Body of pancreas (tissue), 4 donors: ENCODE measurements at regions not wholly inside any gene's neighbourhood (a gene's known extent, or its start where the extent isn't known, plus 50 kb on each side); places are given as distances from the start of the nearest gene placed in this dataset.
A peak's percentile ranks its signal among the peaks of the same experiment; 100 is the strongest.
"Not testable (repeated sequence)": the region's sequence is repeated elsewhere in the genome, so short reads cannot be mapped to it uniquely, and the experiment has no call there.

Experiments
- ATAC-seq: fragments of 150-250 bp; one replicate; pipeline ENCODE4 v1.9.1; 2016
- DNase-seq, 4 donors: peaks; one replicate each; pipeline ENCODE4 v3.0.0-alpha.2; 2019
- H3K27ac ChIP-seq, 4 donors: fragments of 200-600 bp; sonication (generic); 1 replicate in 3 of 4; 2 replicates in 1 of 4; pipeline versions ENCODE4 v1.5.1 to v1.6.1; 2016 to 2019; ENCODE audit warnings: mild to moderate bottlenecking in 1 of 4, mixed read lengths in 1 of 4, moderate library complexity in 1 of 4
- H3K27me3 ChIP-seq, 2 donors: fragments of 200-600 bp; sonication (generic); one replicate each; pipeline ENCODE4 v1.6.0; 2016; ENCODE audit warnings: mild to moderate bottlenecking in 1 of 2
- H3K36me3 ChIP-seq, 2 donors: fragments of 200-600 bp; sonication (generic); replicated peaks in 1 of 2; 2 replicates each; pipeline ENCODE4 v1.5.1; 2016; ENCODE audit warnings: low read depth in 2 of 2; ENCODE audit not compliant: insufficient read depth in 1 of 2
- H3K4me1 ChIP-seq: fragments of 200-600 bp; sonication (generic); one replicate; pipeline ENCODE4 v1.6.0; 2016
- H3K4me3 ChIP-seq, 2 donors: fragments of 200-600 bp; sonication (generic); 1 replicate in 1 of 2; 2 replicates in 1 of 2; pipeline ENCODE4 v1.5.1; 2016 to 2019
- H3K9me3 ChIP-seq, 3 donors: fragments of 200-600 bp; sonication (generic); 1 replicate in 2 of 3; 2 replicates in 1 of 3; pipeline ENCODE4 v1.5.1; 2016
- POLR2A ChIP-seq, 3 donors: fragments of 450-650 bp; IDR thresholded peaks; one replicate each; pipeline ENCODE4 v1.6.1; 2016; ENCODE audit warnings: antibody characterized with exemption in 3 of 3, mild to moderate bottlenecking in 2 of 3
- WGBS, 2 donors: methylation state at CpG; one replicate each; pipeline ENCODE4 v1.1.5; 2017; 5-methylcytosine and 5-hydroxymethylcytosine counted together
- intact Hi-C: fragments of 100-400 bp; cut with DNase I; formaldehyde crosslinking; loops from one replicate; pipeline ENCODE4 v1.15.1; 2023
- TF ChIP-seq, protein P1 (sequence below), 7 experiments: fragments of 450-650 bp in 4 of 7; fragments of 200-600 bp in 3 of 7; sonication (generic) in 3 of 7; IDR thresholded peaks; one replicate each; pipeline ENCODE4 v1.5.1; 2016 to 2019; ENCODE audit warnings: antibody characterized with exemption in 7 of 7

DNA sequence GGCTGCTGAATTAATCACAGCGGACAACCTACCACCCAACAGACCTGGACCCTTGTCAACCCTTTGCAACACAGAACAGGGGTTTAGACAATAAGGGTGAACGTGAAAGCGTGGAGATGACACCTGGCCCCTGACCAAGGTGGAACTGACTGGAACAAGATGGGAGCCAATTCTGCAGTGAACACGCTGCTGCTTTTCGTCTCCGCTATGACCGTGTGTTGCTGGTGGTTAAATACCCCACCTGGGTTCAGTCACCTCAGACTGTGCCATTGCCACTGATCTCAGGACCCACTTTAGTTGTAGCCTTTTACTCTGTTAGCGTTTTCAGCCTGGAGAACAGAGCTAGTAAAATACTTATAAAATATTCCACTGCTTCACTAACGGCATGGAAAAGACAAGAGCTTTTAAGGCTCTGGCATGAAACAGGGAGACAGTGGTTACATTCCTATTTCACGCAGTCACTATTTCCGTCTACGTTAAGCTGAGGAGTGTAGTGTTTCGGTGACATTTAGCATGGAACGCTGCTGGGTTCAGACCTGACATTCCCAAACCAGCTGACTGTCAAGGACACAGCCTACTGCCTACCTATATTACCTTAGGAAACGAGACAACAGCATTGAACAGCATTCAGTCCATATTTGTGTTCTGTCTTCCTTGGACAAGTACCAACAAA lies 119.5 kb upstream of the PRSS1 start:
- TF ChIP-seq POLR2A (IDR thresholded peaks at IDR 0.05), result no peak
- TF ChIP-seq, protein P1, sequence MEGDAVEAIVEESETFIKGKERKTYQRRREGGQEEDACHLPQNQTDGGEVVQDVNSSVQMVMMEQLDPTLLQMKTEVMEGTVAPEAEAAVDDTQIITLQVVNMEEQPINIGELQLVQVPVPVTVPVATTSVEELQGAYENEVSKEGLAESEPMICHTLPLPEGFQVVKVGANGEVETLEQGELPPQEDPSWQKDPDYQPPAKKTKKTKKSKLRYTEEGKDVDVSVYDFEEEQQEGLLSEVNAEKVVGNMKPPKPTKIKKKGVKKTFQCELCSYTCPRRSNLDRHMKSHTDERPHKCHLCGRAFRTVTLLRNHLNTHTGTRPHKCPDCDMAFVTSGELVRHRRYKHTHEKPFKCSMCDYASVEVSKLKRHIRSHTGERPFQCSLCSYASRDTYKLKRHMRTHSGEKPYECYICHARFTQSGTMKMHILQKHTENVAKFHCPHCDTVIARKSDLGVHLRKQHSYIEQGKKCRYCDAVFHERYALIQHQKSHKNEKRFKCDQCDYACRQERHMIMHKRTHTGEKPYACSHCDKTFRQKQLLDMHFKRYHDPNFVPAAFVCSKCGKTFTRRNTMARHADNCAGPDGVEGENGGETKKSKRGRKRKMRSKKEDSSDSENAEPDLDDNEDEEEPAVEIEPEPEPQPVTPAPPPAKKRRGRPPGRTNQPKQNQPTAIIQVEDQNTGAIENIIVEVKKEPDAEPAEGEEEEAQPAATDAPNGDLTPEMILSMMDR (IDR thresholded peaks at IDR 0.05), result no peak
- DNase-seq (no peak), ATAC-seq (peak; percentile 39)
- H3K9me3 ChIP-seq, result no peaks in the 10 kb centered on the region
- H3K27me3 ChIP-seq, result no peaks in the 10 kb centered on the region
- intact Hi-C loops, result no loop called here
- 59 to 60% methylated on average over 15 of the region's 15 CpGs for WGBS, 2 donors
- H3K36me3 ChIP-seq, result no peaks in the 10 kb centered on the region
- peak overlapping the region in 1 of 4 donors; percentile 31 for H3K27ac ChIP-seq
- no peak overlapping the region for H3K4me3 ChIP-seq
- peaks cover 16% of the 10 kb centered on the region for H3K4me1 ChIP-seq

DNA sequence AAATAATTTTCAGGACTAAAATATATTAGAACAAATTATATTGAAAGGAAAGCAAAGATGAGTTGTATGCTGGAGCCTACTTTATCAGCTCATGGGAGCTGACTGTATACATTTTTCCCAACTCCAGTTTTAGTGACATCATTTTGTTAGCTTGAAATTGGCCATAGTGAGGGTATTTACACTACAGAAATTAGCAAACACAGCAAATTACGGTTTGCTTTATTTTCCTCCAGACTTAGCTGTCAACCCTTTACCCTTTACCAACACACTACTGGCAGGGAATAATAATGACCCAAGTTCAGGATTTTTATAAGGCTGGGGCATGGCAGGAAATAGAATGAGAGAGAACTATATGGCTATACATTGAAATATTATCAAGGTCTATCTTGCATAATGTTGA lies 120.3 kb upstream of the PRSS1 start:
- no peaks in the 10 kb centered on the region for H3K36me3 ChIP-seq
- ATAC-seq (no peak), DNase-seq (no peak)
- WGBS, 2 donors, result 30 to 31% methylated on average over 1 of the region's 1 CpG
- H3K9me3 ChIP-seq, result no peaks in the 10 kb centered on the region
- H3K27ac ChIP-seq, result no peak overlapping the region
- intact Hi-C loops, result no loop called here
- peaks cover 16% of the 10 kb centered on the region for H3K4me1 ChIP-seq
- TF ChIP-seq, protein P1 (IDR thresholded peaks at IDR 0.05), result no peak
- H3K27me3 ChIP-seq, result no peaks in the 10 kb centered on the region
- no peak overlapping the region for H3K4me3 ChIP-seq

DNA sequence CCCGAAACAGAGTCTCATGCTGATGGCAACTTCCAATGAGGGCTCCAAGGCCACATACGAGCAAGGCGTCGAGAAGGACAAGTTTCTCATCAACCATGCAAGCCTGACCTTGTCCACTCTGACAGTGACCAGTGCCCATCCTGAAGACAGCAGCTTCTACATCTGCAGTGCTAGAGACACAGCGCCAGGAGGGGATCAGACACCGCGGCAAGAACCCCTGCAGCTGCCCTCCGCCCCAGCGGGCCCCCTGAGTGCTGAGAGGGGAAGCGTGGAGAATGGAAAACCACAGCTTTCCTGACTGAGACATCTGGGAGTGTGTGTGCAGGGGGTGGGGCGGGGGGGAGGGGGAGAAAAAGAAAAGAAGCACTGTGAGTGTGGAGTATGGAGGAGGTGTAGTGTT lies 122.0 kb upstream of the PRSS1 start:
- H3K4me3 ChIP-seq, H3K27me3 ChIP-seq, intact Hi-C loops, ATAC-seq, H3K36me3 ChIP-seq, H3K9me3 ChIP-seq, H3K27ac ChIP-seq, H3K4me1 ChIP-seq, DNase-seq: not testable (repeated sequence)
- WGBS, 2 donors, result 79 to 82% methylated on average over 9 to 11 of the region's 11 CpGs

DNA sequence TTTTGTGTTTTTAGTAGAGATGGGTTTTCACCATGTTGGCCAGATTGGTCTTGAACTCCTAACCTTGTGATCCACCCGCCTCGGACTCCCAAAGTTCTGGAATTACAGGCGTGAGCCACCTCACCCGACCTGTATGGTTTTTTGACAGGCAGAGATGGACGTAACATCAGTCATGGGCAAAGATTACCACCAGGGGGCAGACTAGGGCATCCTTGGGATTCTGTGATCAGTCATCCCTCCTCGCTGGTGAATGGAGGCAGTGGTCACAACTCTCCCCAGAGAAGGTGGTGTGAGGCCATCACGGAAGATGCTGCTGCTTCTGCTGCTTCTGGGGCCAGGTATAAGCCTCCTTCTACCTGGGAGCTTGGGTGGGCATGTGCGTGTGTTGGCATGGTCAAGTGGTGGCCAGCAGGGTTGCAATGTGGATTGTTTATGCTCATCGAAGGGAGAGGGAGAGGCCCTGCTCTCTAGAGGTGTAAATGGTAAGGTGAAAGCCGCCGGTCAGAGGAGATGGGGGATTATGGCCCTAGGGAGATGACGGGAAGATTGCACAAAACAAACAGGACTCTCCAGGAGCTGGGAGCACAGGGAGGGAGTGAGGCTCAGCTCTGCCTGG lies 122.7 kb upstream of the PRSS1 start:
- 61 to 69% methylated on average over 10 to 12 of the region's 12 CpGs for WGBS, 2 donors
- peak; percentile 66 for ATAC-seq
- intact Hi-C loops, result no loop called here
- no peak overlapping the region for H3K4me3 ChIP-seq
- DNase-seq, result peak; percentile 63 to 77 (median 72)
- H3K9me3 ChIP-seq, result no peaks in the 10 kb centered on the region
- H3K27ac ChIP-seq, result no peak overlapping the region
- H3K27me3 ChIP-seq, result no peaks in the 10 kb centered on the region
- H3K4me1 ChIP-seq, result peaks cover 8% of the 10 kb centered on the region
- no peak for TF ChIP-seq POLR2A (IDR thresholded peaks at IDR 0.05)
- TF ChIP-seq, protein P1 (IDR thresholded peaks at IDR 0.05), result peak; percentile 10 to 59 (median 52)
- H3K36me3 ChIP-seq, result no peaks in the 10 kb centered on the region

DNA sequence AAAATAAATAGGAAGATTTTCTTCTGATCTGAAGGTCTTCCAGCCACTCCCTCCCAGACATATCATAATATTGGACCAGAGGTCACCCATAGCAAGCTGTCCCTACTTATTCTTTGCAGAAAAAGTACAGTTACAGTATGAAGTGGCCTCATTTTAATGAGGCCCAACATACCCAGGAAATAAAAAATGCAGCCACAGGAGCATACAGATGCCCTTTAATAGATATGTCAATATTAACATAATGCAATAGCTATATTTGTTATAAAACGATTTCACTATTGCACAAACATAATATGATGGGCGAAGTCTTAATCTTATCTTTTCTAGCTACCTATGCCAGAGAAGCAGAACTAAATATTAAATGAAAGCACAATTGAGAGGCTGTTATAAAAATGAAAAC lies 124.1 kb upstream of the PRSS1 start:
- H3K36me3 ChIP-seq, H3K27me3 ChIP-seq, H3K4me3 ChIP-seq, intact Hi-C loops, DNase-seq, ATAC-seq, H3K4me1 ChIP-seq, H3K27ac ChIP-seq, H3K9me3 ChIP-seq: not testable (repeated sequence)
- WGBS, 2 donors, result 24 to 33% methylated on average over 2 of the region's 2 CpGs

DNA sequence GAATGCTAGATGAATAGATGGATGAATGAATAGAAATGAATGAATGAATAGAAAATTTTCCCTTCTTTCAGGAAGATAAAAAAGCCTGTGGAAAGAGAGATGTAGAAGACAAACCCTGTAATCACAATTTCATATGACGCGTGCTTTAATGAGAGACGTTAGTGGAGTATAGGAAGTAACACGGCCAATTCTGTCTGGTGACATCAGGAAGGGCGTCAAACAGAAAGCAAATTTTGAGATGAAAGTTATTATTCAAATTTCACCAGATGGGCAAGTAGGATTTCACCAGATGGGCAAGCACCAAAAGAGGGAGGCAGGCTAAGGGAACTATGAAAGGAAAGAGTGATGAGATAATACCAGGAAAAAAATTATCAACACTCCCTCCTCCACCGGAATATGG lies 128.9 kb upstream of the PRSS1 start:
- intact Hi-C loops, result no loop called here
- TF ChIP-seq POLR2A (IDR thresholded peaks at IDR 0.05), result no peak
- TF ChIP-seq, protein P1 (IDR thresholded peaks at IDR 0.05), result no peak

More for the DNA sequence above, 128.9 kb upstream of the PRSS1 start:
- DNase-seq (no peak), ATAC-seq (no peak)
- H3K27me3 ChIP-seq, result no peaks in the 10 kb centered on the region
- H3K9me3 ChIP-seq, result no peaks in the 10 kb centered on the region
- H3K4me1 ChIP-seq, result peaks cover 6% of the 10 kb centered on the region
- H3K36me3 ChIP-seq, result no peaks in the 10 kb centered on the region
- WGBS, 2 donors, result 69 to 78% methylated on average over 6 of the region's 6 CpGs
- no peak overlapping the region for H3K27ac ChIP-seq
- no peak overlapping the region for H3K4me3 ChIP-seq
